MM.1S (cell line): ENCODE measurements at regions not wholly inside any gene's neighbourhood (a gene's known extent, or its start where the extent isn't known, plus 50 kb on each side); places are given as distances from the start of the nearest gene placed in this dataset.

Experiments used
- EZH2 ChIP-seq: fragments of 300-600 bp; sonication (generic); optimal IDR thresholded peaks from 2 replicates; pipeline ENCODE3; 2017; ENCODE audit warnings: low read depth, mild to moderate bottlenecking, antibody characterized with exemption, low read length, mixed read lengths
- EZH2phosphoT487 ChIP-seq: fragments of 300-600 bp; sonication (generic); IDR thresholded peaks from 2 replicates; pipeline ENCODE4 v1.6.1; 2018; ENCODE audit warnings: antibody characterized with exemption, low read length
- TF ChIP-seq, protein P1 (sequence below): fragments of 300-600 bp; sonication (generic); IDR thresholded peaks from 2 replicates; pipeline ENCODE4 v1.5.1; 2016; ENCODE audit warnings: antibody characterized with exemption, low read length, mixed read lengths

DNA sequence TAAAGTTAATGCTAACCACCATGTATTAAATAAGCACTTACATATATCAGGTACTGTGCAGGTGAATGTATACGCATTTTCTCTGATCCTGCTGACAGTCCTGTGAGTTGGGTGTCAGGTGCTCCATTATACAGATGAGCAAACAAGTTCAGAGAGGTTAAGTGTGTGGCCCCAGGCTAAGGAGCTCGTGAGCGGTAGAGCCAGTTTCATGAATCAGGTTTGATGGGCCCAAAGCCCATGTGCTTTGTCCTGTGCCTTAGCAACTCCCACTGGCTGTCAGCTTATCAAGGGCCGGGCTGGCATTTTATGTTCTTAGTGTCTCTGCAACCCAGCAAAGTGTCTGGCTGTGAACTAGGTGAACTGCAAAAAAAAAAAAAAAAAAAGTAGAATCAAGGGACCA lies 701.2 kb upstream of the TBX3 start:
- TF ChIP-seq, protein P1, sequence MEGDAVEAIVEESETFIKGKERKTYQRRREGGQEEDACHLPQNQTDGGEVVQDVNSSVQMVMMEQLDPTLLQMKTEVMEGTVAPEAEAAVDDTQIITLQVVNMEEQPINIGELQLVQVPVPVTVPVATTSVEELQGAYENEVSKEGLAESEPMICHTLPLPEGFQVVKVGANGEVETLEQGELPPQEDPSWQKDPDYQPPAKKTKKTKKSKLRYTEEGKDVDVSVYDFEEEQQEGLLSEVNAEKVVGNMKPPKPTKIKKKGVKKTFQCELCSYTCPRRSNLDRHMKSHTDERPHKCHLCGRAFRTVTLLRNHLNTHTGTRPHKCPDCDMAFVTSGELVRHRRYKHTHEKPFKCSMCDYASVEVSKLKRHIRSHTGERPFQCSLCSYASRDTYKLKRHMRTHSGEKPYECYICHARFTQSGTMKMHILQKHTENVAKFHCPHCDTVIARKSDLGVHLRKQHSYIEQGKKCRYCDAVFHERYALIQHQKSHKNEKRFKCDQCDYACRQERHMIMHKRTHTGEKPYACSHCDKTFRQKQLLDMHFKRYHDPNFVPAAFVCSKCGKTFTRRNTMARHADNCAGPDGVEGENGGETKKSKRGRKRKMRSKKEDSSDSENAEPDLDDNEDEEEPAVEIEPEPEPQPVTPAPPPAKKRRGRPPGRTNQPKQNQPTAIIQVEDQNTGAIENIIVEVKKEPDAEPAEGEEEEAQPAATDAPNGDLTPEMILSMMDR, result no peak
- TF ChIP-seq EZH2 (no peak), EZH2phosphoT487 (no peak)
